SK-N-SH (cell line): ENCODE measurements at regions not wholly inside any gene's neighbourhood (a gene's known extent, or its start where the extent isn't known, plus 50 kb on each side); places are given as distances from the start of the nearest gene placed in this dataset.

ENCODE experiments used
- CTCF ChIA-PET: fragments of 300-600, 350-600 bp; formaldehyde crosslinking; extraction: SDS; loops from one replicate; lab custom pipeline; 2021; lab: Yijun Ruan, JAX
- POLR2A ChIA-PET: fragments of 350-600 bp; sonication (Branson Sonifier 250); formaldehyde crosslinking; extraction: SDS; loops from one replicate; lab custom pipeline; 2020; ENCODE audit warnings: antibody characterized with exemption, inconsistent platforms; lab: Yijun Ruan, JAX
- DNase-seq: peaks from one replicate; pipeline ENCODE4 v3.0.0; 2012
- H2AFZ ChIP-seq: fragments of 200-600 bp; sonication (generic); 2 replicates; pipeline ENCODE4 v1.8.1; 2016; ENCODE audit warnings: antibody characterized with exemption, mild to moderate bottlenecking, low read depth
- H3F3A ChIP-seq: fragments of 200-600 bp; sonication (generic); replicated peaks from 2 replicates; pipeline ENCODE3; 2016; ENCODE audit warnings: antibody characterized with exemption, mild to moderate bottlenecking; ENCODE audit not compliant: insufficient read depth
- H3K27ac ChIP-seq, 2 experiments: fragments of 200-500 bp in 1 of 2; fragments of 200-600 bp in 1 of 2; sonication (Bioruptor generic) in 1 of 2; sonication (generic), shearing (Covaris generic) in 1 of 2; 2 replicates each; pipeline versions ENCODE4 v1.5.1 to v1.6.1; 2014 to 2016; ENCODE audit warnings: low read depth in 2 of 2, inconsistent platforms in 1 of 2, low read length in 1 of 2, mild to moderate bottlenecking in 1 of 2, mixed read lengths in 1 of 2
- H3K27me3 ChIP-seq: fragments of 200-600 bp; sonication (generic), shearing (Covaris generic); 2 replicates; pipeline ENCODE4 v1.6.1; 2016; ENCODE audit warnings: mixed run types; ENCODE audit not compliant: insufficient read depth
- H3K36me3 ChIP-seq, 2 experiments: fragments of 200-500 bp in 1 of 2; fragments of 200-600 bp in 1 of 2; sonication (Bioruptor generic) in 1 of 2; sonication (generic) in 1 of 2; replicated peaks in 1 of 2; 2 replicates each; pipeline versions ENCODE3 to v1.5.1; 2014 to 2016; ENCODE audit warnings: low read length in 1 of 2, mild to moderate bottlenecking in 1 of 2; ENCODE audit not compliant: insufficient read depth in 2 of 2, control insufficient read depth in 1 of 2
- H3K4me1 ChIP-seq, 2 experiments: fragments of 200-500 bp in 1 of 2; fragments of 200-600 bp in 1 of 2; sonication (Bioruptor generic) in 1 of 2; sonication (generic), shearing (Covaris generic) in 1 of 2; 2 replicates each; pipeline versions ENCODE4 v1.5.1 to v1.6.1; 2014 to 2016; ENCODE audit warnings: low read depth in 1 of 2, low read length in 1 of 2, mixed run types in 1 of 2; ENCODE audit not compliant: insufficient read depth in 2 of 2, control insufficient read depth in 1 of 2
- H3K4me2 ChIP-seq: fragments of 200-600 bp; sonication (generic), shearing (Covaris generic); 2 replicates; pipeline ENCODE4 v1.6.1; 2017; ENCODE audit warnings: mixed run types
- H3K4me3 ChIP-seq, 2 experiments: fragments of 200-500 bp in 1 of 2; fragments of 200-600 bp in 1 of 2; sonication (Bioruptor generic) in 1 of 2; sonication (generic), shearing (Covaris generic) in 1 of 2; 2 replicates each; pipeline versions ENCODE4 v1.5.1 to v1.8.1; 2014 to 2016; ENCODE audit warnings: low read depth in 2 of 2, inconsistent platforms in 1 of 2, low read length in 1 of 2, mild to moderate bottlenecking in 1 of 2, mixed read lengths in 1 of 2, moderate library complexity in 1 of 2
- H3K79me2 ChIP-seq: fragments of 200-600 bp; sonication (generic); 2 replicates; pipeline ENCODE4 v1.8.1; 2017; ENCODE audit warnings: mild to moderate bottlenecking; ENCODE audit not compliant: insufficient read depth
- H3K9ac ChIP-seq: fragments of 200-600 bp; sonication (generic); 2 replicates; pipeline ENCODE4 v1.6.1; 2017; ENCODE audit warnings: mixed run types
- H3K9me2 ChIP-seq: fragments of 200-600 bp; sonication (generic); 2 replicates; pipeline ENCODE4 v1.6.1; 2017; ENCODE audit warnings: mixed run types
- H3K9me3 ChIP-seq: fragments of 200-600 bp; sonication (generic); 2 replicates; pipeline ENCODE4 v1.6.1; 2017; ENCODE audit warnings: mixed run types, mild to moderate bottlenecking, moderate library complexity
- H4K20me1 ChIP-seq: fragments of 200-600 bp; sonication (generic); 2 replicates; pipeline ENCODE4 v1.6.1; 2017; ENCODE audit warnings: mild to moderate bottlenecking, mixed run types; ENCODE audit not compliant: insufficient read depth
- ELF1 ChIP-seq: IDR thresholded peaks from 2 replicates; pipeline ENCODE4 v1.4.0; 2012
- FOSL2 ChIP-seq: IDR thresholded peaks from 2 replicates; pipeline ENCODE4 v1.4.0; 2012; ENCODE audit warnings: low read depth, mild to moderate bottlenecking, moderate library complexity, borderline replicate concordance
- FOXJ3 ChIP-seq: sonication (generic); formaldehyde crosslinking; IDR thresholded peaks from 2 replicates; pipeline ENCODE4 v1.5.1; 2020; ENCODE audit warnings: mild to moderate bottlenecking, missing genetic modification reagents
- GABPA ChIP-seq: IDR thresholded peaks from 2 replicates; pipeline ENCODE4 v1.4.0; 2012; ENCODE audit warnings: low read depth, mild to moderate bottlenecking
- JUND ChIP-seq: IDR thresholded peaks from 2 replicates; pipeline ENCODE4 v1.4.0; 2012
- MAX ChIP-seq: IDR thresholded peaks from 2 replicates; pipeline ENCODE4 v1.4.0; 2012; ENCODE audit warnings: low read depth
- MXI1 ChIP-seq: IDR thresholded peaks from 2 replicates; pipeline ENCODE4 v1.6.1; 2012; ENCODE audit warnings: mild to moderate bottlenecking, low read depth, low read length, improper control_type of control experiment
- NFIC ChIP-seq: IDR thresholded peaks from 2 replicates; pipeline ENCODE4 v1.4.0; 2012; ENCODE audit warnings: borderline replicate concordance
- NRF1 ChIP-seq: IDR thresholded peaks from 2 replicates; pipeline ENCODE4 v1.6.1; 2012; ENCODE audit warnings: low read depth, mild to moderate bottlenecking, low read length
- POLR2AphosphoS5 ChIP-seq: IDR thresholded peaks from 2 replicates; pipeline ENCODE4 v1.6.1; 2012; ENCODE audit warnings: low read depth, low read length
- RAD21 ChIP-seq: IDR thresholded peaks from 2 replicates; pipeline ENCODE4 v1.6.1; 2012; ENCODE audit warnings: mild to moderate bottlenecking, low read length
- RCOR1 ChIP-seq: fragments of 150-350 bp; IDR thresholded peaks from 2 replicates; pipeline ENCODE4 v1.6.1; 2017; ENCODE audit warnings: antibody characterized with exemption, low read length
- RFX5 ChIP-seq: IDR thresholded peaks from 2 replicates; pipeline ENCODE4 v1.6.1; 2012; ENCODE audit warnings: mild to moderate bottlenecking, improper control_type of control experiment, low read length
- RXRA ChIP-seq: IDR thresholded peaks from 2 replicates; pipeline ENCODE4 v1.4.0; 2012; ENCODE audit warnings: low read depth, mild to moderate bottlenecking, borderline replicate concordance
- SIN3A ChIP-seq: IDR thresholded peaks from 2 replicates; pipeline ENCODE4 v1.6.1; 2012; ENCODE audit warnings: low read depth, mild to moderate bottlenecking, low read length, moderate library complexity, borderline replicate concordance
- TAF1 ChIP-seq: IDR thresholded peaks from 2 replicates; pipeline ENCODE4 v1.6.1; 2012; ENCODE audit warnings: low read depth, mild to moderate bottlenecking, low read length, moderate library complexity, borderline replicate concordance
- TCF12 ChIP-seq: IDR thresholded peaks from 2 replicates; pipeline ENCODE4 v1.4.0; 2012
- USF2 ChIP-seq: fragments of 150-350 bp; IDR thresholded peaks from 2 replicates; pipeline ENCODE4 v1.6.1; 2017; ENCODE audit warnings: antibody characterized with exemption, low read length, low read depth, borderline replicate concordance
- WGBS: methylation state at CpG from one replicate; pipeline ENCODE4 v1.1.6; 2017; ENCODE audit warnings: low lambda C conversion rate; 5-methylcytosine and 5-hydroxymethylcytosine counted together
- TF ChIP-seq, protein P1 (sequence below): fragments of 150-350 bp; IDR thresholded peaks from 2 replicates; pipeline ENCODE4 v1.6.1; 2016; ENCODE audit warnings: mild to moderate bottlenecking, low read depth, low read length
- TF ChIP-seq, protein P2 (sequence below): IDR thresholded peaks from 2 replicates; pipeline ENCODE4 v1.4.0; 2012; ENCODE audit warnings: low read depth, borderline replicate concordance
- TF ChIP-seq, protein P3 (sequence below): IDR thresholded peaks from 2 replicates; pipeline ENCODE4; 2012

DNA sequence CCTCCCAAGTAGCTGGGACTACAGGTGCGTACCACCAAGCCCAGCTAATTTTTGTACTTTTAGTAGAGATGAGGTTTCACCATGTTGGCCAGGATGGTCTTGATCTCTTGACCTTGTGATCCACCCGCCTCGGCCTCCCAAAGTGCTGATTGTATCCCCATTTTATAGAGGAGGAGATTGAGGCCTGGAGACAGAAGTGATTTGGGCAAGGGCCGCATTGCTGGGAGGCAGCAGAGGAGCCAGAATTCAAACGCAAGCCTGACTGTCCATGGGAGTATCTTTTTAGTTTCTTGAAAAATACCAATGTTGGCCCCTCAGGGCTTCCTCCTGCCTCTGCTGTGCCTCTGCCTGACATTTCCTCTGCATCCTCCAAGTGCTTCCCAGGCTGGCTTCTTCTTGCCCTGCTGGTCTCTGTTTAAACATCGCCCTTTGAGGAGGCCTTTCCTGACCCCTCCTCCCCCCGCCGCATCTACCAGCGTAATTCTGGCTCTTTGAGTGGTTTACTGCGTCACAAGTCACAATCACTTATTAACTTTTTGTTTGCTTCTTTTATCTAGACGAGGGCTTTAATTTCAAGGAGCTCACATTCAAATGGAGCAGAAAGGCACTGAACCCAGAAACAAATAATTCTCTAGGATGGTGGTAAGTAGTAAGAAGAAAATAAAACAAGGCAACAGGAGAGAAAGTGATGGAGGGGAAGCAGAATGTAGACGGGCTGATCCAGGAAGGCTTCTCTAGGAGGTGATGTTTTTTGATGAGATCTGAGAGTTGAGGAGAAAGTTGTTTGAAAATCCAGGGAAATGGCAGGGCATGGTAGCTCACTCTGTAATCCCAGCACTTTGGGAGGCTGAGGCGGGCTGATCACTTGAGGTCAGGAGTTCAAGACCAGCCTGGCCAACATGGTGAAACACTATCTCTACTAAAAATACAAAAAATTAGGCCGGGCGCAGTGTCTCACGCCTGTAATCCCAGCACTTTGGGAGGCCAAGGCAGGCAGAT lies 91.0 kb upstream of the MED13L start:
- H3K27ac ChIP-seq, result no peak overlapping the region
- WGBS, result 87% methylated on average over 16 of the region's 16 CpGs
- H3F3A ChIP-seq, result peaks cover 8% of the 10 kb centered on the region
- no peaks in the 10 kb centered on the region for H3K36me3 ChIP-seq
- no peaks in the 10 kb centered on the region for H3K9me3 ChIP-seq
- H4K20me1 ChIP-seq, result no peaks in the 10 kb centered on the region
- ChIA-PET CTCF (no interaction called here), POLR2A (interaction anchor here (0.5 kb wide), 1 partner anchor 9 kb away, joined by 3 read pairs; no protein-coding TSS in a partner anchor)
- no peak overlapping the region for H3K4me3 ChIP-seq
- DNase-seq, result no peak
- no peaks in the 10 kb centered on the region for H3K79me2 ChIP-seq
- no peak overlapping the region for H2AFZ ChIP-seq
- no peak overlapping the region for H3K9ac ChIP-seq
- no peak overlapping the region for H3K4me2 ChIP-seq
- H3K27me3 ChIP-seq, result no peaks in the 10 kb centered on the region
- peaks cover 9 to 25% of the 10 kb centered on the region in 2 experiments; a peak in 2 of 4 replicates for H3K4me1 ChIP-seq
- TF ChIP-seq NRF1 (no peak), FOSL2 (no peak), TAF1 (no peak), ELF1 (no peak), JUND (no peak), MXI1 (no peak), RAD21 (no peak)
- no peaks in the 10 kb centered on the region for H3K9me2 ChIP-seq

DNA sequence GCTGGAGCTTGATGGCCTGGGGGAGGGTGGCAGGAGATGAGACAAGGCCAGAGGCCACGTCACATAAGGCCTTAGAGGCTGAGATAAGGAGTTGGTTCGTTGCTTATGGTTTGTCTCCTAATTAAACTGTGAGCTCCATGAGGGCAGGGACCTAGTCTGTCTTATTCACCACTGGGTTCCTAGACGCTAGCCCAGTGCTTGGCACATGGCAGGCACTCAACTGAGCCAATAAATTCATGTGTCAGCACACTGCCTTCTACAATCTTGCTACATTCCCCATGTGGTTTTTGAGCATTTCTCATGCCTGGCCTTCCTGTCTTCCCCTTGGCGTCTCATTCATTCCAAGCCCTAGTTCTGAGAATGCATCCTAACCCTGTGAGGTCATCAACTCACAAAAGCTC lies 92.5 kb upstream of the MED13L start:
- Histone ChIP-seq H3F3A (peaks cover 14% of the 10 kb centered on the region), H3K9me2 (no peaks in the 10 kb centered on the region), H3K9ac (no peak overlapping the region), H3K4me1 (peaks cover 9 to 32% of the 10 kb centered on the region in 2 experiments; a peak in 2 of 4 replicates), H3K9me3 (no peaks in the 10 kb centered on the region), H2AFZ (no peak overlapping the region), H4K20me1 (no peaks in the 10 kb centered on the region), H3K4me3 (no peak overlapping the region), H3K27me3 (no peaks in the 10 kb centered on the region), H3K79me2 (no peaks in the 10 kb centered on the region), H3K27ac (peak overlapping the region in 1 of 2 experiments; percentile 30; a peak in 3 of 4 replicates), H3K36me3 (no peaks in the 10 kb centered on the region), H3K4me2 (no peak overlapping the region)
- no peak for TF ChIP-seq RCOR1
- TF ChIP-seq, protein P1, sequence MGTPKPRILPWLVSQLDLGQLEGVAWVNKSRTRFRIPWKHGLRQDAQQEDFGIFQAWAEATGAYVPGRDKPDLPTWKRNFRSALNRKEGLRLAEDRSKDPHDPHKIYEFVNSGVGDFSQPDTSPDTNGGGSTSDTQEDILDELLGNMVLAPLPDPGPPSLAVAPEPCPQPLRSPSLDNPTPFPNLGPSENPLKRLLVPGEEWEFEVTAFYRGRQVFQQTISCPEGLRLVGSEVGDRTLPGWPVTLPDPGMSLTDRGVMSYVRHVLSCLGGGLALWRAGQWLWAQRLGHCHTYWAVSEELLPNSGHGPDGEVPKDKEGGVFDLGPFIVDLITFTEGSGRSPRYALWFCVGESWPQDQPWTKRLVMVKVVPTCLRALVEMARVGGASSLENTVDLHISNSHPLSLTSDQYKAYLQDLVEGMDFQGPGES, result no peak
- TF ChIP-seq GABPA, result no peak
- TF ChIP-seq, protein P2, sequence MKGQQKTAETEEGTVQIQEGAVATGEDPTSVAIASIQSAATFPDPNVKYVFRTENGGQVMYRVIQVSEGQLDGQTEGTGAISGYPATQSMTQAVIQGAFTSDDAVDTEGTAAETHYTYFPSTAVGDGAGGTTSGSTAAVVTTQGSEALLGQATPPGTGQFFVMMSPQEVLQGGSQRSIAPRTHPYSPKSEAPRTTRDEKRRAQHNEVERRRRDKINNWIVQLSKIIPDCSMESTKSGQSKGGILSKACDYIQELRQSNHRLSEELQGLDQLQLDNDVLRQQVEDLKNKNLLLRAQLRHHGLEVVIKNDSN, result no peak
- no peak for TF ChIP-seq RAD21
- no peak for TF ChIP-seq SIN3A
- no peak for TF ChIP-seq POLR2AphosphoS5
- 0 out of 2 replicates have a peak, but pooled peaks have one; percentile 31 for TF ChIP-seq MAX
- no peak for TF ChIP-seq RFX5
- TF ChIP-seq, protein P3, sequence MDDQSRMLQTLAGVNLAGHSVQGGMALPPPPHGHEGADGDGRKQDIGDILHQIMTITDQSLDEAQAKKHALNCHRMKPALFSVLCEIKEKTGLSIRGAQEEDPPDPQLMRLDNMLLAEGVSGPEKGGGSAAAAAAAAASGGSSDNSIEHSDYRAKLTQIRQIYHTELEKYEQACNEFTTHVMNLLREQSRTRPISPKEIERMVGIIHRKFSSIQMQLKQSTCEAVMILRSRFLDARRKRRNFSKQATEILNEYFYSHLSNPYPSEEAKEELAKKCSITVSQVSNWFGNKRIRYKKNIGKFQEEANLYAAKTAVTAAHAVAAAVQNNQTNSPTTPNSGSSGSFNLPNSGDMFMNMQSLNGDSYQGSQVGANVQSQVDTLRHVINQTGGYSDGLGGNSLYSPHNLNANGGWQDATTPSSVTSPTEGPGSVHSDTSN, result peak; percentile 64
- TF ChIP-seq MXI1, result no peak
- no peak; the same call in 1 of the 2 replicates for TF ChIP-seq JUND
- no peak for TF ChIP-seq TAF1
- no peak for TF ChIP-seq NFIC
- TF ChIP-seq RXRA, result no peak
- TF ChIP-seq FOXJ3 (CRISPR knock-in tag), result no peak
- no peak for TF ChIP-seq FOSL2
- peak; percentile 52; the same call in 1 of the 2 replicates for TF ChIP-seq TCF12
- TF ChIP-seq USF2, result no peak
- no peak for TF ChIP-seq NRF1
- ChIA-PET CTCF (interaction anchor here (0.6 to 1.0 kb wide), 2 partner anchors 69 to 229 kb away, joined by 3 read pairs; no protein-coding TSS in a partner anchor), POLR2A (no interaction called here)
- DNase-seq, result no peak
- WGBS, result 73% methylated on average over 3 of the region's 4 CpGs
